ENCODE measurements at regions not wholly inside any gene's neighbourhood (a gene's known extent, or its start where the extent isn't known, plus 50 kb on each side); places are given as distances from the start of the nearest gene placed in this dataset.
"Not testable (repeated sequence)": the region's sequence is repeated elsewhere in the genome, so short reads cannot be mapped to it uniquely, and the experiment has no call there.

GRCh38 chr7:119086026-119086425 is 861.5 kb downstream of the ANKRD7 start:
- Mint-ChIP-seq H3K36me3 (ENCODE audit: low read depth) (no peaks in the 10 kb centered on the region), H3K4me3 (no peak overlapping the region), H3K4me1 (no peaks in the 10 kb centered on the region), H3K27ac (no peak overlapping the region), H3K9me3 (peaks cover 7% of the 10 kb centered on the region), H3K27me3 (no peaks in the 10 kb centered on the region)
- intact Hi-C loops (cut with micrococcal nuclease), result no loop called here
- no peak for TF ChIP-seq CTCF (IDR thresholded peaks at IDR 0.05)
- ChIA-PET CTCF (no interaction called here), POLR2A (no interaction called here)
- DNase-seq (no peak), ATAC-seq (ENCODE audit: low read depth) (no peak)

- DNase-seq (no peak), ATAC-seq (ENCODE audit: low read depth) (no peak)
- ChIA-PET POLR2A (no interaction called here), CTCF (no interaction called here)
- H3K9me3 Mint-ChIP-seq, result peaks cover 8% of the 10 kb centered on the region
- intact Hi-C loops (cut with micrococcal nuclease), result no loop called here
- H3K27ac Mint-ChIP-seq, result no peak overlapping the region
- no peaks in the 10 kb centered on the region for H3K36me3 Mint-ChIP-seq (ENCODE audit: low read depth)
- no peak for TF ChIP-seq CTCF (IDR thresholded peaks at IDR 0.05)
- H3K4me1 Mint-ChIP-seq, result no peaks in the 10 kb centered on the region
- H3K4me3 Mint-ChIP-seq, result no peak overlapping the region
- H3K27me3 Mint-ChIP-seq, result no peaks in the 10 kb centered on the region
Measured at GRCh38 chr7:119090851-119091250, 866.3 kb downstream of the ANKRD7 start.

GRCh38 chr7:119096683-119097082 is 872.2 kb downstream of the ANKRD7 start:
- Mint-ChIP-seq H3K36me3 (ENCODE audit: low read depth) (no peaks in the 10 kb centered on the region), H3K4me3 (no peak overlapping the region), H3K9me3 (peaks cover 8% of the 10 kb centered on the region), H3K27me3 (no peaks in the 10 kb centered on the region), H3K4me1 (no peaks in the 10 kb centered on the region), H3K27ac (no peak overlapping the region)
- ChIA-PET POLR2A (no interaction called here), CTCF (no interaction called here)
- DNase-seq (no peak), ATAC-seq (ENCODE audit: low read depth) (no peak)
- intact Hi-C loops (cut with micrococcal nuclease), result no loop called here
- TF ChIP-seq CTCF (IDR thresholded peaks at IDR 0.05), result no peak

- H3K4me1 Mint-ChIP-seq; H3K36me3 Mint-ChIP-seq (ENCODE audit: low read depth); DNase-seq; H3K9me3 Mint-ChIP-seq; POLR2A ChIA-PET; H3K27me3 Mint-ChIP-seq; CTCF ChIA-PET; H3K4me3 Mint-ChIP-seq; intact Hi-C loops (cut with micrococcal nuclease); H3K27ac Mint-ChIP-seq; ATAC-seq (ENCODE audit: low read depth): not testable (repeated sequence)
Measured at GRCh38 chr7:119100611-119101258, 876.2 kb downstream of the ANKRD7 start.

- intact Hi-C loops (cut with micrococcal nuclease), result no loop called here
- POLR2A ChIA-PET, result no interaction called here
- no peaks in the 10 kb centered on the region for H3K4me1 Mint-ChIP-seq
- no peak overlapping the region for H3K27ac Mint-ChIP-seq
- CTCF ChIA-PET, result no interaction called here
- ATAC-seq (ENCODE audit: low read depth) (no peak), DNase-seq (no peak)
- no peaks in the 10 kb centered on the region for H3K27me3 Mint-ChIP-seq
- no peaks in the 10 kb centered on the region for H3K36me3 Mint-ChIP-seq (ENCODE audit: low read depth)
- peaks cover 4% of the 10 kb centered on the region for H3K9me3 Mint-ChIP-seq
- no peak overlapping the region for H3K4me3 Mint-ChIP-seq
- no peak for TF ChIP-seq CTCF (IDR thresholded peaks at IDR 0.05)
Measured at GRCh38 chr7:119102291-119102690, 877.8 kb downstream of the ANKRD7 start.

- TF ChIP-seq CTCF (IDR thresholded peaks at IDR 0.05), result no peak
- Mint-ChIP-seq H3K27me3 (no peaks in the 10 kb centered on the region), H3K9me3 (no peaks in the 10 kb centered on the region), H3K27ac (no peak overlapping the region), H3K4me3 (no peak overlapping the region), H3K36me3 (ENCODE audit: low read depth) (no peaks in the 10 kb centered on the region), H3K4me1 (no peaks in the 10 kb centered on the region)
- no peak for DNase-seq
- intact Hi-C loops (cut with micrococcal nuclease), result no loop called here
- ATAC-seq (ENCODE audit: low read depth), result no peak
- POLR2A ChIA-PET, result no interaction called here
- CTCF ChIA-PET, result no interaction called here
Measured at GRCh38 chr7:119105381-119105780, 880.9 kb downstream of the ANKRD7 start.
